GM12873 (cell line): ENCODE measurements at regions not wholly inside any gene's neighbourhood (a gene's known extent, or its start where the extent isn't known, plus 50 kb on each side); places are given as distances from the start of the nearest gene placed in this dataset.

Experiments used
- CTCF ChIP-seq: IDR thresholded peaks from 2 replicates; pipeline ENCODE4 v1.5.1; 2012; ENCODE audit warnings: low read depth, mild to moderate bottlenecking, moderate library complexity, low read length, control low read depth; ENCODE audit not compliant: insufficient read depth; ENCODE audit errors: missing control alignments

DNA sequence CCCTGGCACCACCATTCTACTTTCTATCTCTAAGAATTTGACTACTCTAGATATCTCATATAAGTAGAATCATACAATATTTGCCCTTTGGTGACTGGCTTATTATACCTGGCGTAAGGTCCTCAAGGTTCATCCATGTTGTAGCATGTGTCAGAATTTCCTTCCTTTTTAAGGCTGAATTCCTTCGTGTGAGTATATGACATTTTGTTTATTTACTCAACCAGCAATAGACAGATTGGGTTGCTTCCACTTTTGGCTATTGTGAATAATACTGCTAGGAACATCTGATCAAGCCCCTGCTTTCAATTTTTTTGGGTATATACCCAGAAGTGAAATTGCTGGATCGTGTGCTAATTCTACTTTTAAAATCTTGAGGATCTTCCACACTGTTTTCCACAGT, 232.8 kb upstream of the MCHR2 start:
- no peak for TF ChIP-seq CTCF

- TF ChIP-seq CTCF, result no peak
These were observed 226.5 kb upstream of the MCHR2 start for GRCh38 chr6:100220543-100220942.

DNA sequence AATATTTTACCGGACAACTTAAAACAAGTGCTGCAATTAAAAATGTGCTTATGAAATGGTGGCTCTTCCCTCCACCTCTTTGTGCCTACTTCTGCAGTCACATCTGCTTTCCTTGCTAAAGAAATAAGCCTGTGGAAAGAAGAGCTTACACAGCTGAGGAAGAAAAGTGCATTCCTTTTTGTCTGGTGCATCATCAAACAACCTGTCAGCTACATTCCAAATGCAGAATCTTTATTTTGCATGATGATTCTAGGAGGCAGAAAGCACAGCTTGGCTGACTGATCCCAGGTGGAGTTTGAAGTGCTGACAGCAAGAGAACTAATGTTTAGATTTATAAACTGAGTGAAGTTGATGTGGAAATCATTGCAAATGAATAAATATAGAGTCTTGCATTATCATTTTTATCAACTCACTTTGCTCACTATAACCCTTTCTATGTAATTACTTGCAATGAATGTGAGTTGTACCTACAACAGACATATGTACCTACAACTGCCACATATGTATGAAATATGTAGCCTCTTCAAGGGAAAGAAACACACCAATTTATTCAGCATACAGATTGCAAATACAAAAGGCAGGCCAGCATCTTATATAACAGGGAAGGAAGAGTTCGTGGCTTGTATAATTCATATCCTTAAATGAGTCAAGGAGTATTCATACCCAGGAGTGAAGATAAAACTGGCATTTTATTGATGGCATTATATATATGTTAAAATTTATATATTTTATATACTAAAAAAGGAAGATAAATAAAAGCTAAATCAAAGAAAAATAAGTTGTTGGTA, 223.4 kb upstream of the MCHR2 start:
- TF ChIP-seq CTCF, result no peak

DNA sequence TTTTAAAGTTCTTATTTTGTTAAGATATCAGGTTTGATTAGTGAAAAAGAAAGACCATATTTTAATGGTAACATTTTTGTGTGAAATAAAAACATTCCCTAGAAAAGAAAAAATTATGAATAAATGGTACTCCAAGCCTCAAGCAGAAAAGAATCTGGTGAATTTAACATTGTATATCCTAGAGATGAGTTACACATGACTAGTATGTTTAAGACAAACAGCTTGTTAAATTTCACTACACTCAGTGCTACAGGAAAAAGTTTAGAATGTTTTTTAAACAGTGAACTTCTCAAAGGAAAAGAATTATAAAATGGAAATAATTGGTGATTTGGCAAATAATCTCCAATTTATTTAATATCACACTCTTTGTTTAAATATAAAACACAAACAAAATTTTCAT, 222.7 kb upstream of the MCHR2 start:
- TF ChIP-seq CTCF, result no peak

- no peak for TF ChIP-seq CTCF
These were observed 218.1 kb upstream of the MCHR2 start for GRCh38 chr6:100212131-100212530.

- TF ChIP-seq CTCF, result no peak
These were observed 216.4 kb upstream of the MCHR2 start for GRCh38 chr6:100210137-100211117.
